ENCODE measurements at regions not wholly inside any gene's neighbourhood (a gene's known extent, or its start where the extent isn't known, plus 50 kb on each side); places are given as distances from the start of the nearest gene placed in this dataset.

DNA sequence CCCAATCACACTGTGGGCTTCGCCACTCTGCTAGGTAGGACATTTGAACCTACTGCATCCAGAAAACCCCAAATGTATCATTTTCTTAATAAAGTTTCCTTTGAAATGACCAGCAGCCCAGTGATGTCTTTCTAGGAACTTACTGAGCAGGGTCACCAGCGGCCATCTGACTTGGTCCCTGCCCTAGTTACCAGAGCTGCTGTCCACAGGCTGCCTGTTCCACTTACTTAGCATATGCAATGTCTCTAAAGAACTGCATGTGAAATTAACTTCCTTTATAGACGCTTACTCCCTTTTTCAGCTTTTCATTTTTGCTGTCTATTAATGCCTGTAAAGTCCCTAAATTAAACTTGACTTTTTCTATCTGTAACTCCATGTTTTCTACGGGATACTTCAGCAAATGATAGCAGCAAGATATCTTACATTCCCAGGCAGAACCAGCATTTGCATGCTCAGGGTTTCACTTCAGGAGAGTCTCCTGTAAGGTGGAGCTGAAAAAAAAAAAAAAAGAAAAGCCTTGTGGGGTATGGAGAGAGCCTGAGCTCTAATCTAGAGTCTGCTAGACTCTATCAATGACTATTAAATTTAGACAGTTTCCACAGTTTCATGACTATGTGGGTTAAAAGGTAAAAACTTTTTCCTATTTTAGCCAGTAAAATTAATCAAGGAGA is 125.0 kb downstream of the FAT3 start:
- TF ChIP-seq, protein P1, sequence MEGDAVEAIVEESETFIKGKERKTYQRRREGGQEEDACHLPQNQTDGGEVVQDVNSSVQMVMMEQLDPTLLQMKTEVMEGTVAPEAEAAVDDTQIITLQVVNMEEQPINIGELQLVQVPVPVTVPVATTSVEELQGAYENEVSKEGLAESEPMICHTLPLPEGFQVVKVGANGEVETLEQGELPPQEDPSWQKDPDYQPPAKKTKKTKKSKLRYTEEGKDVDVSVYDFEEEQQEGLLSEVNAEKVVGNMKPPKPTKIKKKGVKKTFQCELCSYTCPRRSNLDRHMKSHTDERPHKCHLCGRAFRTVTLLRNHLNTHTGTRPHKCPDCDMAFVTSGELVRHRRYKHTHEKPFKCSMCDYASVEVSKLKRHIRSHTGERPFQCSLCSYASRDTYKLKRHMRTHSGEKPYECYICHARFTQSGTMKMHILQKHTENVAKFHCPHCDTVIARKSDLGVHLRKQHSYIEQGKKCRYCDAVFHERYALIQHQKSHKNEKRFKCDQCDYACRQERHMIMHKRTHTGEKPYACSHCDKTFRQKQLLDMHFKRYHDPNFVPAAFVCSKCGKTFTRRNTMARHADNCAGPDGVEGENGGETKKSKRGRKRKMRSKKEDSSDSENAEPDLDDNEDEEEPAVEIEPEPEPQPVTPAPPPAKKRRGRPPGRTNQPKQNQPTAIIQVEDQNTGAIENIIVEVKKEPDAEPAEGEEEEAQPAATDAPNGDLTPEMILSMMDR (IDR thresholded peaks at IDR 0.05; ENCODE audit: low read depth, low read length, missing control alignments): no peak
- no peak overlapping the region for H3K4me3 ChIP-seq (ENCODE audit: low read depth, low read length)
- no peak for DNase-seq (ENCODE audit: low read depth)

DNA sequence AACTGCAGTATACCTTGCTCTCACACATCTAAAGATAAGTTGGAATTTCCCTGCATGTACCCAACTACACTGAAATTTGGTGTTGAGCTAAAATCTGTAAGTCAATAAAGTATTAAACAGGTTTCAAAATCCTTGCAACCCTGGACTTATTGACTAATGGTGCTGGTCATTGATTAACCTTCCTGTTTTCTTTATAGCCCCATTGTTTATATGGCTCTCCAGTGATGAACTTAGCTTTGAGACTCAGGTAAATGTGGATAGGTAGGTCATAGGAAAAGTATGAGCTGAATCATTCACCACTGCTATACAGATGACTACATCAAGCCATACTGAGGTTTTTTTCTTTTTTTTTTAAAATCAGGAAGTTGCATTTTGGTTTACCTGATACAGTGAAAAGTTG is 132.7 kb downstream of the FAT3 start:
- no peak for DNase-seq (ENCODE audit: low read depth)
- H3K4me3 ChIP-seq (ENCODE audit: low read depth, low read length): no peak overlapping the region
- TF ChIP-seq, protein P1 (IDR thresholded peaks at IDR 0.05; ENCODE audit: low read depth, low read length, missing control alignments): no peak

DNA sequence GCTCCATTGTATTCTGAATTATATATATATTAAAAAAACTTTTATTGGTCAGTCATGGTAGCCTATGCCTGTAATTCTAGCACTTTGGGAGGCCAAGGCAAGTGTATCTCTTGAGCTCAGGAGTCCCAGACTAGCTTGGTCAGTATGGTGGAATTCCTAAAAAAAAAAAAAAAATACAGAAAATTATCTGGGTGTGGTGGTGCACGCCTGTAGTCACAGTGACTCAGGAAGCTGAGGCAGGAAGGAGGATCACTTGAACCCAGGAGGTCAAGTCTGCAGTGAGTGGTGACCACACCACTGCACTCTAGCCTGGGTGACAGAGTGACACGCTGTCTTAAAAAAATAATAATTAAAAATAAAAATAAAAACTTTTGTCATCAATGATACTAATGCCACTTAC is 133.2 kb downstream of the FAT3 start:
- no peak overlapping the region for H3K4me3 ChIP-seq (ENCODE audit: low read depth, low read length)
- DNase-seq (ENCODE audit: low read depth): no peak
- TF ChIP-seq, protein P1 (IDR thresholded peaks at IDR 0.05; ENCODE audit: low read depth, low read length, missing control alignments): no peak

DNA sequence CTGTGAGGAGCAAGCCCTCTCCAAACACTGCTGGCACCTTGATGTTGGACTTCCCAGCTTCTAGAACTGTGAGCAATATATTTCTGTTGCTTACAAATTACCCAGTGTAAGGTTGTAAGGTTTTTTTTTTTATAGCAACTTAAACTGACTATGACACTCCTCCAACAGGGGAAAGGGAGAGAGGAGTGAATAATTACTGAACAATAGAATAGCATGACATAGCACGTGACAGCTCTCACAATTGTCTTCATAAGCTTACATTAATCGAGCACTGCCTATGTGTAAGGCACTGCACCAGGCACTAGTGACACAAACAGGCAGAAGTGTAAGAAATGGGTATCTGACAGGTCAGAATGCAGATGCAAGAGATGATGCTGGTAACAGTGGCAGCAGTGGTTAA is 136.9 kb downstream of the FAT3 start:
- TF ChIP-seq, protein P1 (IDR thresholded peaks at IDR 0.05; ENCODE audit: low read depth, low read length, missing control alignments): no peak
- no peak overlapping the region for H3K4me3 ChIP-seq (ENCODE audit: low read depth, low read length)
- DNase-seq (ENCODE audit: low read depth): no peak

DNA sequence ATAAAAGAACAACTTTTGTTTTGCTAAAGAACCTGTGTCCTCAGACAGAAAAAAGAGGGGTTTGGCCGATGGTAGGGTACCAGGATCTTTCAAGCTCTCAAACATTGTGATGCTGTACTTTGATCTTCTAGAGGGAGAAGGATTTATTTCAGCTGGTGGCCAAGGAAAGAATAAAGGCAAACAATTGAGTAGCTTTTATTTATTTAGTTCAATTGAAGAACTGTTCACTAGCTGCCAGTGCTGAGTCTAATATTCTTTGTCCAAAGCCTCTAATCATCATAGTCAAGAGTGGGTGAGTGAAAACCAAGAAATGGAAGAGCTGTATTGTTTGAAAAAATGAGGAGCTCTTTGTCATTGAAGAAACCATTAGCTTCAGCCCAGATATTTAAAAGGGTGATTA is 138.4 kb downstream of the FAT3 start:
- TF ChIP-seq, protein P1 (IDR thresholded peaks at IDR 0.05; ENCODE audit: low read depth, low read length, missing control alignments): no peak
- no peak overlapping the region for H3K4me3 ChIP-seq (ENCODE audit: low read depth, low read length)
- no peak for DNase-seq (ENCODE audit: low read depth)

DNA sequence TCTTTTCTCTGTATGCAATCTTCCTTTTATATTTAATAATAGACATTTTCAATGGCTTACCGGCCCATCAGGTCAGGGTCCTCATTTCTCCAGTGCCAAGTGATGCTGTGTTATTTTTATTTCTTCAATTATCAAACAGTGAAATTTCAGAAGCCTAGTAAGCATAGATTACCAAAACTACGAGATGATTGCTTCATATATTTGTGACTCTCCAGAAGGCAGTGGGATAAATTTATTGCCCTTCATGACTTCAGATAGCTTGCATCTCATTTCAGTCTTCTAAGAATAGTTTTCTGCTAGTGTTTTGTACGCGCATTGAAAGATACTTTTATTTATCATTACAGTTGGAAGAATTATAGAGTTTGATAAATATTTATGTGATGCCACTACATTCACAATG is 139.6 kb downstream of the FAT3 start:
- no peak for DNase-seq (ENCODE audit: low read depth)
- TF ChIP-seq, protein P1 (IDR thresholded peaks at IDR 0.05; ENCODE audit: low read depth, low read length, missing control alignments): no peak
- no peak overlapping the region for H3K4me3 ChIP-seq (ENCODE audit: low read depth, low read length)

DNA sequence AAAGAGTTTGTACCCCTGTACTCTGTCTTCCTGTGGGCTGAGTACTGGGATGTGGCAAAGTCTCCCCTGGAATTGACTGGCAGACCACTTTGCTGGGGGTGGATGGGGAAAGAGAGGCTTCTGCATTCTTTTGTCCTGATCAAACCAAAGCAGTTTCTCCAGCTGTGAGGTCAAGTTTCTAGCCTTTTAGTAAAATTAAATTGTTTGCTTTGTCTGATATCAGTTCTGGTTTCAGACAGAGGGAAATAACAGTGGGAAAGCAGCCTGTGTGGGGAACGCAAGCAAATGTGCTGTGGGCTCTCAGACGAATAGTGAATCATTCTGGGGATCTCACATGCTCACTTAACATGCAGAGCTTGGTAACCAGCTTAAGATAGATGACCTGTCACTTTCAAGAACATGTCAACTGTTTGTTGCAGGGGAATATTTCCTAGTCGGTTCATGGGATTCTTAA is 151.6 kb downstream of the FAT3 start:
- H3K4me3 ChIP-seq (ENCODE audit: low read depth, low read length): no peak overlapping the region
- no peak for DNase-seq (ENCODE audit: low read depth)
- TF ChIP-seq, protein P1 (IDR thresholded peaks at IDR 0.05; ENCODE audit: low read depth, low read length, missing control alignments): no peak

All from GM12864 (cell line).